GM23338 (cell line): ENCODE measurements at regions not wholly inside any gene's neighbourhood (a gene's known extent, or its start where the extent isn't known, plus 50 kb on each side); places are given as distances from the start of the nearest gene placed in this dataset.

Source experiments
- CREB1 ChIP-seq: fragments of 250-450 bp; sonication (Bioruptor Pico); IDR thresholded peaks from 2 replicates; pipeline ENCODE4 v1.5.0; 2020; ENCODE audit warnings: low read depth, mild to moderate bottlenecking, moderate library complexity
- EZH2 ChIP-seq: fragments of 200-600 bp; sonication (generic); IDR thresholded peaks from one replicate; pipeline ENCODE4 v1.8.0; 2017; ENCODE audit warnings: antibody characterized with exemption, mild to moderate bottlenecking, low read depth; ENCODE audit not compliant: unreplicated experiment
- EZH2phosphoT487 ChIP-seq: fragments of 200-600 bp; sonication (generic); IDR thresholded peaks from one replicate; pipeline ENCODE4 v1.8.1; 2018; ENCODE audit warnings: antibody characterized with exemption; ENCODE audit not compliant: unreplicated experiment
- POLR2AphosphoS5 ChIP-seq: IDR thresholded peaks from 2 replicates; pipeline ENCODE4 v1.6.1; 2016; ENCODE audit warnings: antibody characterized with exemption, low read depth
- TF ChIP-seq, protein P1 (sequence below), 2 experiments: fragments of 200-600 bp in 1 of 2; sonication (generic) in 1 of 2; conservative IDR thresholded peaks; 2 replicates each; pipeline versions ENCODE4 v1.5.1 to v1.6.1; 2016 to 2017; ENCODE audit warnings: antibody characterized with exemption in 2 of 2, low read depth in 2 of 2, mild to moderate bottlenecking in 2 of 2, moderate library complexity in 1 of 2
- TF ChIP-seq, protein P2 (sequence below): IDR thresholded peaks from one replicate; pipeline ENCODE4 v1.6.1; 2018; ENCODE audit warnings: antibody characterized with exemption; ENCODE audit not compliant: unreplicated experiment
- TF ChIP-seq, protein P3 (sequence below): IDR thresholded peaks from 2 replicates; pipeline ENCODE4 v1.6.1; 2016; ENCODE audit warnings: antibody characterized with exemption
- TF ChIP-seq, protein P4 (sequence below): fragments of 250-450 bp; sonication (Bioruptor Pico); IDR thresholded peaks from 2 replicates; pipeline ENCODE4 v1.5.0; 2020; ENCODE audit warnings: mild to moderate bottlenecking, moderate library complexity

DNA sequence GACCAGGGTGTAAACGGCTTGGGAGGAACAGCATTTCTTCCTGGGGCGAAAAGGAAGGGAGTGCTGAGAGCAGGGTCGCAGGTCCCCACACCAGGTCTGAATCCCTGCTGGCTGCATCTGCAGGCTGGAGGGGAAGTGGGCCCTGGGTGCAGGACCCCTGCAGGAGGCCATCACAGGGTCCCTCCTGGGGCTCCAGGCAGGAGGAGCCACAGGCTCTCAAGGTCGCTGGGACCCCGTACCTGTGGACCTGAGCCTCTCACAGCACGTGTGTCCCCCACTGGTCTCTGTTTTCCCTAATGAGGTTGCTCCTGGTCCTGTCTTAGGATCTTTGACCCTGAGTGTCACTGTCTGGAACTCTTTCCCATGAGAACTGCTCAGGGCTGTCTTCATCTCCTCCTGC is 147.8 kb upstream of the ZNF236 start:
- TF ChIP-seq, protein P1, sequence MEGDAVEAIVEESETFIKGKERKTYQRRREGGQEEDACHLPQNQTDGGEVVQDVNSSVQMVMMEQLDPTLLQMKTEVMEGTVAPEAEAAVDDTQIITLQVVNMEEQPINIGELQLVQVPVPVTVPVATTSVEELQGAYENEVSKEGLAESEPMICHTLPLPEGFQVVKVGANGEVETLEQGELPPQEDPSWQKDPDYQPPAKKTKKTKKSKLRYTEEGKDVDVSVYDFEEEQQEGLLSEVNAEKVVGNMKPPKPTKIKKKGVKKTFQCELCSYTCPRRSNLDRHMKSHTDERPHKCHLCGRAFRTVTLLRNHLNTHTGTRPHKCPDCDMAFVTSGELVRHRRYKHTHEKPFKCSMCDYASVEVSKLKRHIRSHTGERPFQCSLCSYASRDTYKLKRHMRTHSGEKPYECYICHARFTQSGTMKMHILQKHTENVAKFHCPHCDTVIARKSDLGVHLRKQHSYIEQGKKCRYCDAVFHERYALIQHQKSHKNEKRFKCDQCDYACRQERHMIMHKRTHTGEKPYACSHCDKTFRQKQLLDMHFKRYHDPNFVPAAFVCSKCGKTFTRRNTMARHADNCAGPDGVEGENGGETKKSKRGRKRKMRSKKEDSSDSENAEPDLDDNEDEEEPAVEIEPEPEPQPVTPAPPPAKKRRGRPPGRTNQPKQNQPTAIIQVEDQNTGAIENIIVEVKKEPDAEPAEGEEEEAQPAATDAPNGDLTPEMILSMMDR (conservative IDR thresholded peaks at IDR 0.05; ENCODE audit: low read depth in 2 of 2): no peak
- TF ChIP-seq, protein P2, sequence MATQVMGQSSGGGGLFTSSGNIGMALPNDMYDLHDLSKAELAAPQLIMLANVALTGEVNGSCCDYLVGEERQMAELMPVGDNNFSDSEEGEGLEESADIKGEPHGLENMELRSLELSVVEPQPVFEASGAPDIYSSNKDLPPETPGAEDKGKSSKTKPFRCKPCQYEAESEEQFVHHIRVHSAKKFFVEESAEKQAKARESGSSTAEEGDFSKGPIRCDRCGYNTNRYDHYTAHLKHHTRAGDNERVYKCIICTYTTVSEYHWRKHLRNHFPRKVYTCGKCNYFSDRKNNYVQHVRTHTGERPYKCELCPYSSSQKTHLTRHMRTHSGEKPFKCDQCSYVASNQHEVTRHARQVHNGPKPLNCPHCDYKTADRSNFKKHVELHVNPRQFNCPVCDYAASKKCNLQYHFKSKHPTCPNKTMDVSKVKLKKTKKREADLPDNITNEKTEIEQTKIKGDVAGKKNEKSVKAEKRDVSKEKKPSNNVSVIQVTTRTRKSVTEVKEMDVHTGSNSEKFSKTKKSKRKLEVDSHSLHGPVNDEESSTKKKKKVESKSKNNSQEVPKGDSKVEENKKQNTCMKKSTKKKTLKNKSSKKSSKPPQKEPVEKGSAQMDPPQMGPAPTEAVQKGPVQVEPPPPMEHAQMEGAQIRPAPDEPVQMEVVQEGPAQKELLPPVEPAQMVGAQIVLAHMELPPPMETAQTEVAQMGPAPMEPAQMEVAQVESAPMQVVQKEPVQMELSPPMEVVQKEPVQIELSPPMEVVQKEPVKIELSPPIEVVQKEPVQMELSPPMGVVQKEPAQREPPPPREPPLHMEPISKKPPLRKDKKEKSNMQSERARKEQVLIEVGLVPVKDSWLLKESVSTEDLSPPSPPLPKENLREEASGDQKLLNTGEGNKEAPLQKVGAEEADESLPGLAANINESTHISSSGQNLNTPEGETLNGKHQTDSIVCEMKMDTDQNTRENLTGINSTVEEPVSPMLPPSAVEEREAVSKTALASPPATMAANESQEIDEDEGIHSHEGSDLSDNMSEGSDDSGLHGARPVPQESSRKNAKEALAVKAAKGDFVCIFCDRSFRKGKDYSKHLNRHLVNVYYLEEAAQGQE: no peak
- TF ChIP-seq CREB1 (CRISPR knock-in tag): no peak
- no peak for TF ChIP-seq EZH2phosphoT487
- TF ChIP-seq, protein P3, sequence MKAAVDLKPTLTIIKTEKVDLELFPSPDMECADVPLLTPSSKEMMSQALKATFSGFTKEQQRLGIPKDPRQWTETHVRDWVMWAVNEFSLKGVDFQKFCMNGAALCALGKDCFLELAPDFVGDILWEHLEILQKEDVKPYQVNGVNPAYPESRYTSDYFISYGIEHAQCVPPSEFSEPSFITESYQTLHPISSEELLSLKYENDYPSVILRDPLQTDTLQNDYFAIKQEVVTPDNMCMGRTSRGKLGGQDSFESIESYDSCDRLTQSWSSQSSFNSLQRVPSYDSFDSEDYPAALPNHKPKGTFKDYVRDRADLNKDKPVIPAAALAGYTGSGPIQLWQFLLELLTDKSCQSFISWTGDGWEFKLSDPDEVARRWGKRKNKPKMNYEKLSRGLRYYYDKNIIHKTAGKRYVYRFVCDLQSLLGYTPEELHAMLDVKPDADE: no peak
- TF ChIP-seq, protein P4, sequence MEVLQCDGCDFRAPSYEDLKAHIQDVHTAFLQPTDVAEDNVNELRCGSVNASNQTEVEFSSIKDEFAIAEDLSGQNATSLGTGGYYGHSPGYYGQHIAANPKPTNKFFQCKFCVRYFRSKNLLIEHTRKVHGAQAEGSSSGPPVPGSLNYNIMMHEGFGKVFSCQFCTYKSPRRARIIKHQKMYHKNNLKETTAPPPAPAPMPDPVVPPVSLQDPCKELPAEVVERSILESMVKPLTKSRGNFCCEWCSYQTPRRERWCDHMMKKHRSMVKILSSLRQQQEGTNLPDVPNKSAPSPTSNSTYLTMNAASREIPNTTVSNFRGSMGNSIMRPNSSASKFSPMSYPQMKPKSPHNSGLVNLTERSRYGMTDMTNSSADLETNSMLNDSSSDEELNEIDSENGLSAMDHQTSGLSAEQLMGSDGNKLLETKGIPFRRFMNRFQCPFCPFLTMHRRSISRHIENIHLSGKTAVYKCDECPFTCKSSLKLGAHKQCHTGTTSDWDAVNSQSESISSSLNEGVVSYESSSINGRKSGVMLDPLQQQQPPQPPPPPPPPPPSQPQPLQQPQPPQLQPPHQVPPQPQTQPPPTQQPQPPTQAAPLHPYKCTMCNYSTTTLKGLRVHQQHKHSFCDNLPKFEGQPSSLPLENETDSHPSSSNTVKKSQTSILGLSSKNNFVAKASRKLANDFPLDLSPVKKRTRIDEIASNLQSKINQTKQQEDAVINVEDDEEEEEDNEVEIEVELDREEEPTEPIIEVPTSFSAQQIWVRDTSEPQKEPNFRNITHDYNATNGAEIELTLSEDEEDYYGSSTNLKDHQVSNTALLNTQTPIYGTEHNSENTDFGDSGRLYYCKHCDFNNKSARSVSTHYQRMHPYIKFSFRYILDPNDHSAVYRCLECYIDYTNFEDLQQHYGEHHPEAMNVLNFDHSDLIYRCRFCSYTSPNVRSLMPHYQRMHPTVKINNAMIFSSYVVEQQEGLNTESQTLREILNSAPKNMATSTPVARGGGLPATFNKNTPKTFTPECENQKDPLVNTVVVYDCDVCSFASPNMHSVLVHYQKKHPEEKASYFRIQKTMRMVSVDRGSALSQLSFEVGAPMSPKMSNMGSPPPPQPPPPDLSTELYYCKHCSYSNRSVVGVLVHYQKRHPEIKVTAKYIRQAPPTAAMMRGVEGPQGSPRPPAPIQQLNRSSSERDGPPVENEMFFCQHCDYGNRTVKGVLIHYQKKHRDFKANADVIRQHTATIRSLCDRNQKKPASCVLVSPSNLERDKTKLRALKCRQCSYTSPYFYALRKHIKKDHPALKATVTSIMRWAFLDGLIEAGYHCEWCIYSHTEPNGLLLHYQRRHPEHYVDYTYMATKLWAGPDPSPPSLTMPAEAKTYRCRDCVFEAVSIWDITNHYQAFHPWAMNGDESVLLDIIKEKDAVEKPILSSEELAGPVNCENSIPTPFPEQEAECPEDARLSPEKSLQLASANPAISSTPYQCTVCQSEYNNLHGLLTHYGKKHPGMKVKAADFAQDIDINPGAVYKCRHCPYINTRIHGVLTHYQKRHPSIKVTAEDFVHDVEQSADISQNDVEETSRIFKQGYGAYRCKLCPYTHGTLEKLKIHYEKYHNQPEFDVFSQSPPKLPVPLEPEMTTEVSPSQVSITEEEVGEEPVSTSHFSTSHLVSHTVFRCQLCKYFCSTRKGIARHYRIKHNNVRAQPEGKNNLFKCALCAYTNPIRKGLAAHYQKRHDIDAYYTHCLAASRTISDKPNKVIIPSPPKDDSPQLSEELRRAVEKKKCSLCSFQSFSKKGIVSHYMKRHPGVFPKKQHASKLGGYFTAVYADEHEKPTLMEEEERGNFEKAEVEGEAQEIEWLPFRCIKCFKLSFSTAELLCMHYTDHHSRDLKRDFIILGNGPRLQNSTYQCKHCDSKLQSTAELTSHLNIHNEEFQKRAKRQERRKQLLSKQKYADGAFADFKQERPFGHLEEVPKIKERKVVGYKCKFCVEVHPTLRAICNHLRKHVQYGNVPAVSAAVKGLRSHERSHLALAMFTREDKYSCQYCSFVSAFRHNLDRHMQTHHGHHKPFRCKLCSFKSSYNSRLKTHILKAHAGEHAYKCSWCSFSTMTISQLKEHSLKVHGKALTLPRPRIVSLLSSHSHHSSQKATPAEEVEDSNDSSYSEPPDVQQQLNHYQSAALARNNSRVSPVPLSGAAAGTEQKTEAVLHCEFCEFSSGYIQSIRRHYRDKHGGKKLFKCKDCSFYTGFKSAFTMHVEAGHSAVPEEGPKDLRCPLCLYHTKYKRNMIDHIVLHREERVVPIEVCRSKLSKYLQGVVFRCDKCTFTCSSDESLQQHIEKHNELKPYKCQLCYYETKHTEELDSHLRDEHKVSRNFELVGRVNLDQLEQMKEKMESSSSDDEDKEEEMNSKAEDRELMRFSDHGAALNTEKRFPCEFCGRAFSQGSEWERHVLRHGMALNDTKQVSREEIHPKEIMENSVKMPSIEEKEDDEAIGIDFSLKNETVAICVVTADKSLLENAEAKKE (CRISPR knock-in tag): no peak
- no peak for TF ChIP-seq POLR2AphosphoS5
- no peak for TF ChIP-seq EZH2
